Activated CD8-positive, alpha-beta memory T cell treated with anti-CD3 and anti-CD28 coated beads for 4 hours (primary cell): ENCODE measurements at regions not wholly inside any gene's neighbourhood (a gene's known extent, or its start where the extent isn't known, plus 50 kb on each side); places are given as distances from the start of the nearest gene placed in this dataset.
"Not testable (repeated sequence)": the region's sequence is repeated elsewhere in the genome, so short reads cannot be mapped to it uniquely, and the experiment has no call there.

ENCODE experiments used
- DNase-seq, 2 donors: peaks; one replicate each; pipeline ENCODE4 v3.0.0-alpha.2; 2020; ENCODE audit warnings: low read depth in 2 of 2

- no peak for DNase-seq
These were observed 359.6 kb upstream of the CCL2 start for GRCh38 chr17:33895491-33895890.

GRCh38 chr17:33896263-33896662 lies 358.8 kb upstream of the CCL2 start:
- no peak for DNase-seq

GRCh38 chr17:33901085-33901484 lies 354.0 kb upstream of the CCL2 start:
- DNase-seq, result no peak

GRCh38 chr17:33902901-33903449 lies 352.1 kb upstream of the CCL2 start:
- no peak for DNase-seq

- no peak for DNase-seq
These were observed 350.6 kb upstream of the CCL2 start for GRCh38 chr17:33904476-33904875.

- no peak for DNase-seq
These were observed 349.7 kb upstream of the CCL2 start for GRCh38 chr17:33905338-33905800.

- DNase-seq, result no peak
These were observed 346.6 kb upstream of the CCL2 start for GRCh38 chr17:33908363-33909064.

GRCh38 chr17:33910200-33910857 lies 344.8 kb upstream of the CCL2 start:
- no peak for DNase-seq

- DNase-seq, result no peak
These were observed 341.0 kb upstream of the CCL2 start for GRCh38 chr17:33914125-33914524.

GRCh38 chr17:33922971-33923370 lies 332.1 kb upstream of the CCL2 start:
- DNase-seq, result no peak

GRCh38 chr17:33924104-33924503 lies 331.0 kb upstream of the CCL2 start:
- no peak for DNase-seq

GRCh38 chr17:33925649-33926048 lies 329.4 kb upstream of the CCL2 start:
- DNase-seq, result no peak

- no peak for DNase-seq
These were observed 327.4 kb upstream of the CCL2 start for GRCh38 chr17:33927732-33928133.

GRCh38 chr17:33929181-33929724 lies 325.8 kb upstream of the CCL2 start:
- no peak for DNase-seq

GRCh38 chr17:33931148-33931814 lies 323.8 kb upstream of the CCL2 start:
- not testable (repeated sequence) for DNase-seq

GRCh38 chr17:33932996-33933395 lies 322.1 kb upstream of the CCL2 start:
- DNase-seq, result no peak

- DNase-seq, result no peak
These were observed 321.5 kb upstream of the CCL2 start for GRCh38 chr17:33933576-33933975.

GRCh38 chr17:33934696-33935095 lies 320.4 kb upstream of the CCL2 start:
- DNase-seq, result no peak

GRCh38 chr17:33935822-33936221 lies 319.3 kb upstream of the CCL2 start:
- DNase-seq, result no peak

GRCh38 chr17:33936764-33937163 lies 318.3 kb upstream of the CCL2 start:
- no peak for DNase-seq

- no peak for DNase-seq
These were observed 315.1 kb upstream of the CCL2 start for GRCh38 chr17:33939959-33940358.

- DNase-seq, result no peak
These were observed 314.2 kb upstream of the CCL2 start for GRCh38 chr17:33940769-33941370.
